ENCODE measurements at regions not wholly inside any gene's neighbourhood (a gene's known extent, or its start where the extent isn't known, plus 50 kb on each side); places are given as distances from the start of the nearest gene placed in this dataset.

GRCh38 chr13:74930402-74931165 lies 551.4 kb downstream of the TBC1D4 start:
- Histone ChIP-seq H3K79me2 (ENCODE audit: insufficient read depth, low read depth) (no peaks in the 10 kb centered on the region), H3K4me1 (ENCODE audit: low read depth, poor library complexity, severe bottlenecking) (no peaks in the 10 kb centered on the region), H3K27me3 (ENCODE audit: insufficient read depth, low read depth) (no peaks in the 10 kb centered on the region), H3K9ac (no peak overlapping the region), H3K4me3 (IDR thresholded peaks at IDR 0.05; ENCODE audit: insufficient read depth, low read depth, low read length) (no peak overlapping the region), H4K20me1 (ENCODE audit: insufficient read depth) (no peaks in the 10 kb centered on the region), H2AFZ (ENCODE audit: low read depth) (no peak overlapping the region), H3K4me2 (no peak overlapping the region), H3K36me3 (ENCODE audit: insufficient read depth) (no peaks in the 10 kb centered on the region), H3K27ac (no peak overlapping the region)
- TF ChIP-seq CTCF (conservative IDR thresholded peaks at IDR 0.05; ENCODE audit: low read depth, low read length): no peak

GRCh38 chr13:74929436-74929835 lies 552.5 kb downstream of the TBC1D4 start:
- no peak overlapping the region for H3K4me2 ChIP-seq
- H3K27ac ChIP-seq: no peak overlapping the region
- H3K4me3 ChIP-seq (IDR thresholded peaks at IDR 0.05; ENCODE audit: insufficient read depth, low read depth, low read length): no peak overlapping the region
- H2AFZ ChIP-seq (ENCODE audit: low read depth): no peak overlapping the region
- no peaks in the 10 kb centered on the region for H3K36me3 ChIP-seq (ENCODE audit: insufficient read depth)
- H3K27me3 ChIP-seq (ENCODE audit: insufficient read depth, low read depth): no peaks in the 10 kb centered on the region
- no peaks in the 10 kb centered on the region for H3K79me2 ChIP-seq (ENCODE audit: insufficient read depth, low read depth)
- H3K9ac ChIP-seq: no peak overlapping the region
- TF ChIP-seq CTCF (conservative IDR thresholded peaks at IDR 0.05; ENCODE audit: low read depth, low read length): no peak
- H3K4me1 ChIP-seq (ENCODE audit: low read depth, poor library complexity, severe bottlenecking): no peaks in the 10 kb centered on the region
- no peaks in the 10 kb centered on the region for H4K20me1 ChIP-seq (ENCODE audit: insufficient read depth)

GRCh38 chr13:74927823-74928222 lies 554.1 kb downstream of the TBC1D4 start:
- H3K4me1 ChIP-seq (ENCODE audit: low read depth, poor library complexity, severe bottlenecking): no peaks in the 10 kb centered on the region
- no peak for TF ChIP-seq CTCF (conservative IDR thresholded peaks at IDR 0.05; ENCODE audit: low read depth, low read length)
- no peaks in the 10 kb centered on the region for H3K79me2 ChIP-seq (ENCODE audit: insufficient read depth, low read depth)
- no peak overlapping the region for H3K4me2 ChIP-seq
- H3K27ac ChIP-seq: no peak overlapping the region
- no peak overlapping the region for H2AFZ ChIP-seq (ENCODE audit: low read depth)
- no peaks in the 10 kb centered on the region for H4K20me1 ChIP-seq (ENCODE audit: insufficient read depth)
- no peak overlapping the region for H3K9ac ChIP-seq
- no peak overlapping the region for H3K4me3 ChIP-seq (IDR thresholded peaks at IDR 0.05; ENCODE audit: insufficient read depth, low read depth, low read length)
- no peaks in the 10 kb centered on the region for H3K27me3 ChIP-seq (ENCODE audit: insufficient read depth, low read depth)
- no peaks in the 10 kb centered on the region for H3K36me3 ChIP-seq (ENCODE audit: insufficient read depth)

GRCh38 chr13:74922963-74923362 lies 559.0 kb downstream of the TBC1D4 start:
- H3K9ac ChIP-seq: no peak overlapping the region
- no peaks in the 10 kb centered on the region for H3K4me1 ChIP-seq (ENCODE audit: low read depth, poor library complexity, severe bottlenecking)
- H4K20me1 ChIP-seq (ENCODE audit: insufficient read depth): no peaks in the 10 kb centered on the region
- H3K27me3 ChIP-seq (ENCODE audit: insufficient read depth, low read depth): no peaks in the 10 kb centered on the region
- H3K4me2 ChIP-seq: no peak overlapping the region
- no peaks in the 10 kb centered on the region for H3K36me3 ChIP-seq (ENCODE audit: insufficient read depth)
- no peaks in the 10 kb centered on the region for H3K79me2 ChIP-seq (ENCODE audit: insufficient read depth, low read depth)
- TF ChIP-seq CTCF (conservative IDR thresholded peaks at IDR 0.05; ENCODE audit: low read depth, low read length): no peak
- H2AFZ ChIP-seq (ENCODE audit: low read depth): no peak overlapping the region
- H3K4me3 ChIP-seq (IDR thresholded peaks at IDR 0.05; ENCODE audit: insufficient read depth, low read depth, low read length): no peak overlapping the region
- H3K27ac ChIP-seq: no peak overlapping the region

Measured in KMS-11 (cell line).